ENCODE measurements at regions not wholly inside any gene's neighbourhood (a gene's known extent, or its start where the extent isn't known, plus 50 kb on each side); places are given as distances from the start of the nearest gene placed in this dataset.
"Not testable (repeated sequence)": the region's sequence is repeated elsewhere in the genome, so short reads cannot be mapped to it uniquely, and the experiment has no call there.

DNA sequence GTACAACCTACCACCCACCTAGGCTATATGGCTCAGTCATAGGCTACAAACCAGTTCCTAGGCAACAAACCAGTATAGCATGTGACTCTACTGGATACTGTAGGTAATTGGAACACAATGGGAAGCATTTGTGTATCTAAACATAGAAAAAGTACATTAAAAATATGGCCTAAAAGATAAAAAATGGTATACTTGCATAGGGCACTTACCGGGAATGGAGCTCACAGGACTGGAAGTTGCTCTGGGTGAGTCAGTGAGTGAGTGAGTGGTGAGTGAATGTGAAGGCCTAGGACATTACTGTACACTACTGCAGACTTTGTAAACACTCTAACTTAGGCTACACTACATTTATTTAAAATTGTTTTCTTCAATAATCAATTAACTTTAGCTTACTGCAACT is 139.2 kb upstream of the RBPJ start:
- DNase-seq = no peak

DNA sequence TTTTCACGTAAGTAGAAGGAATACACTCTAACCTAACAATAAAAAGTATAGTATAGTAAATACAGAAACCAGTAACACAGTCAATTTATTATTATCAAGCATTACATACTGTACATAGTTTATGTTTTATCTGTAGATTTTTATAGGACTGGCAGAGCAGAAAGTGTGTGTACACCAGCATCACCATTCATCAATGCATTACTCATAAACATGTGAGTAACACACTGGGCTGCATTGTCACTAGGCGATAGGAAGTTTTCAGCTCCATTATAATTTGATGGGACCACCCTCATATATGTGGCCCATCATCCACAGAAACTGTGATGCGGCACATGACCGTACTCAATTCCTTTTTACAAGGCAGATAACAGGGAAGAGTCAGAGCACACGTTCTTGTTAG is 137.8 kb upstream of the RBPJ start:
- no peak for DNase-seq

DNA sequence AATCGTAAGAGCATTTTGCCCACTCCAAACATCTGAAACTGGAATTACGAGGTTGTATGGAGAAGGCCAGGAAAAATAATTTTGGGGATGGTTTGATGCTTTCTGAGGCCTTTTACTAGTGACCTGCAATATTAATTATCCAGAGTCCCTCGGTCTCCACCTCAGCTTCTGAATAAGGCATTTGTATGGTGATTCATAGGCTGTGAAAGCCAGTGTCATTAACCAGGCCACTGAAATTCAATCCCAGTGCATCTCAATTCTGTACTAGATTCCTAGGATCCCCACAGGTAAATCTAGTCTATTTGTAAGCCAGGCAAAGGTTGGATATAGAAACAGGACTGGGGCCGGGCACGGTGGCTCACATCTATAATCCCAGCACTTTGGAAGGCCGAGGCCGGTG is 135.4 kb upstream of the RBPJ start:
- no peak for DNase-seq

DNA sequence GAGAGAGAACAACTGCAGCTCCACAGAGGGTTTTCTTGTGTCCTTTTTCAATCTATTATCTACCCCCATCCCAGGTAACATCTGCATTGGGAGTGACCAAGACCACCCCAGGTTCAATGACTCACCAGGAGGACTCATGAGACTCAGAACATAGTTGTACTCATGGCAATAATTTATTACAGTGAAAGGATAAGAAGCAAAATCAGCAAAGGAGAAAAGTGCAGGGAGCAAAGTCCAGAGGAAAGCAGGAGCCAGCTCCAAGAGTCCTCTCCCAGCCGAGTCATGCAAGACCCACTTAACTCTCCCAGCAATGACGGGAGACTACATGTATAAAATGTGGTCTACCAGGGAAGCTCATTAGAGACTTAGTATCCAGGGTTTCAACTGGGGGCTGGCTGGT is 129.5 kb upstream of the RBPJ start:
- DNase-seq = no peak

DNA sequence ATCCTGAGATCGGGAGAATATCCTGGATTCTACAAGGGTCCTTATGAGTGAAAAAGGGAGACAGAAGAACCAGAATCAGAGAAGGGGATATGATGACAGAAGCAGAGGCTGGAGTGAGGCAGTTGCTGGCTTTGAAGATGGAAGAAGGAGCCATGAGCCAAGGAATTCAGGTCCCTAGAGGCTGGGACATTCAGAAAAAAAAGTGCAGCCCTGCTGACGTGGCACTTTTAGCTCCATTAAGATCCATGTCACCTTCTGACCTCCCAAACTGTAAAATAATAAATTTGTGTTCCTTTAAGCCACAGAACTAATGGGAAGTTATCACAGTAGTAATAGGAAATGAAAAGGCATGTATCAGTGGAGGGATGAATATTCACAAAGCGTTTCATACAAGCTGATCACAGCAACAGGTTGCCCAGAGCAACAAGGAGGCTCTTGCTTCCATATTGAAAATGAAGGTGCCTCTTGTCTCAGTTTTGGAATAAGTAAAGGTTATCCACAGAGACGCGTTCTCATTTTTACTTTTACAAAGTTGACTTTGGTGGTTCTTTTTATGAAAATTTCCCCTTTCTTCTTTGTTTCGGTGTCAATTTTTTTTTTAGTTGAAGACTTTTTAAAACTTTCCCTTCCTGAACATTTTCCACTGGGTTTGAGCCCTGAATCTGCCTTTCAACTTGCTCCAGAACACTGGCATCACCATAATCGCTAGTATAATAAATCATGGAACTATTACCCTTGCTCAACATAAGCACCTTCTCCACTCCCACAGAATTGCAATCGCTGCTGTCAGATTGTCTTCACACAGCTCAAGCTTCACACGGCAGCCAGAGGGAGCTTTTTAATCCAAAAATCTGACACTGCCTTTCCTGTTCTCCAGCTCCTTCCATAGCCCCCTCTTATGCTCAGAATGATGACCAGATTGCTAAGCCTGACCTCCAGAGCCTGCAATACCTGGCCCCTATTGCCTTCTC is 127.6 kb upstream of the RBPJ start:
- no peak for DNase-seq

DNA sequence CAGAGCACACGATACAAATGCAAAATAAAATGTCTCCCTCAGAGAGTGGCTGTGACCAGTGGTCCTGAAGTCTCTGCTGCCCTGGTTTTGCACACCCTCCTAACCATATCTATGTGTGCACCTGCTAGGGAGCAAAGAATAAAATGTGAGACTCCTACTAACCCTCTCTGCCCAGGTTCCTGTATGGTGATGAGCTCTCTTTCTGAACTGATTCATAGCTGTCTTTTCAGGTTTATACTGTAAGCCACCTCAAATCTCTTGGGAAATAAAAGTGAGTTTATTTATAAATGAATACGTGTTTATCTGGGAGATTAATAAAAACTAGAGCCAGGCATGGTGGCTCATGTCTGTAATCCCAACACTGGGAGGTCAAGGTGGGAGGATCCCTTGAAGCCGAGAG is 126.0 kb upstream of the RBPJ start:
- DNase-seq = no peak

DNA sequence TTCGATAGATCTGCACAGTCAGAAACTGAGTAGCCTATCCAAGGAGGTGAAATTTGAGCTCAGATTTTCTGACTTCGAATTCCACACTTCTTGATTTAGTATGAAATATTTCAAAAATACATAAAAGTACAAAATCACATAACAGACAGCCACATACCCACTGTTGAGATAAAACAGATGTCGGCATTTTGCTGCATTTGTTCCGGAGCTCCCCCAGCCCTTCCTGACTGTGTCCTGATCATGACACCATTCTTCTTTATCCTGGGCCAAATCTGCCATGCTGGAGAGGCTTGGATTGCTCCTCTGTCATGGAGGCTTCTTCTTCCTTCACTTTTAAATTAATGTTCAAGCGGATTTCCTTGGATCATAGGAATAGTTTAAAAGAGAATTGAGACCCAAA is 124.2 kb upstream of the RBPJ start:
- DNase-seq = no peak

DNA sequence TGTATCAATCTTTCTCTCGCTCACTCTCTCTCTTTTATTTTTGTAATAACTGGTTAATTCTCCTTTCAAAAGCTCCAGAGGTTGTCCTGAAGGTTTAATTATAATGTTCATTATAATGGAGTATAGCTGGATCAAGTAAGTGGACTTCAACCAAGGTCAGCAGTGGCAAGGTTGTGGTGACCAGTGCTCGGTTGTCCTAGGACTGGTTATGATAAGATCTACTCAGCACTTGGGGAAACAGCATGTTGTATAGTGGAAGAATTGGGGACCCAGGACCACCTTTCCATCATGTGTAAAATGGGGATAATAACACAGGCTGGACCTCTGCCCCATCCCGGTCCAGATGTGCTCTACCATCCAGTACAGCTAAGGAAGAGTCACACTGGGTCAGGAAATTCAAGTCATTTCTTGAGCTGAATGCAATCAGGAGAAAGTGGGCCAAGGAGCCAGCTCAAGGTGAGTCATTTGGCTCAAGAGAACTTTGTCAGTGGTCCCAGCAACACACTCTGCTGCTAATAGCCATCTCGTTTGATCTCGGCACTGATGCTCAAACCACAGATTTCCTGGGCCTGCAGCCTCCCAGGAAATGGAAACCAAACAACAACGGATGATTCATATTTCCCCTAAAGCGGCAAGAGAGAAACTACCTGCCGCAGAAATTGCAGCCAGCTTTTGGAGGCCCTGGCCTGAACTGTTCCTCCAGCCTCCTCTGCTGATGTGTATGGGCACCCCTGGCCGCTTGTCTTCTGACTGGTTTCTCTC is 123.6 kb upstream of the RBPJ start:
- DNase-seq = no peak

DNA sequence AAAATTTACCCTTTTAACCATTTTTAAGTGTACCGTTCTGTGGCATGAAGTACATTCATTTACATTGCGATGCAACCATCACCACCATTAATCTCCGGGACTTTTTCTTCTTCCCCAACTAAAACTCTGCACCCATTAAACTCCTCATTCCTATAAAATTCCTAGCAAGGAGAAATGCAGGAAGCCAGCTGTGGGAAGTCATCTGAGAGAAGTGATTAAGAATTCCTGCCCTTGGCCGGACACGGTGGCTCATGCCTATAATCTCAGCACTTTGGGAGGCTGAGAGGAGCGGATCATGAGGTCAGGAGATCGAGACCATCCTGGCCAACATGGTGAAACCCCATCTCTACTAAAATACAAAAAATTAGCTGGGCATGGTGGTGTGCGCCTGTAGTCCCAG is 121.9 kb upstream of the RBPJ start:
- not testable (repeated sequence) for DNase-seq

DNA sequence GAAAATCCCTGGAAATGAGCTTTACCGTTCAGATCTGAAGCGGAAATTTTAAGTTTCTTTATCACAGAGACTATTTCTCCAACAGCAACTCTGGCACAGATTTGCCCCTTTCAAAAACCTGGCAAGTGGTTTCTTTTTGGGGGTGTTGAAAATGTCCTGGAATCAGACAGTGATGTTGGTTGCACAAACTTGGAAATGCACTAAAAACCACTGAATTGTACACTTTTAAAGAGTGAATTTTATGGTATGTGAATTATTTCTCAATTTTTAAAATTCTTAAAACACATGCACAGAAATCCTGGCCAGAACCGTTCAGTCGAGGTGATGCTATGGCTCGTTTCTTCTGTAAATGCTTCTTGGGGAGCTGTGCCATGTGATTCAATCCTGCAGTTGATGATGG is 121.2 kb upstream of the RBPJ start:
- DNase-seq = no peak

DNA sequence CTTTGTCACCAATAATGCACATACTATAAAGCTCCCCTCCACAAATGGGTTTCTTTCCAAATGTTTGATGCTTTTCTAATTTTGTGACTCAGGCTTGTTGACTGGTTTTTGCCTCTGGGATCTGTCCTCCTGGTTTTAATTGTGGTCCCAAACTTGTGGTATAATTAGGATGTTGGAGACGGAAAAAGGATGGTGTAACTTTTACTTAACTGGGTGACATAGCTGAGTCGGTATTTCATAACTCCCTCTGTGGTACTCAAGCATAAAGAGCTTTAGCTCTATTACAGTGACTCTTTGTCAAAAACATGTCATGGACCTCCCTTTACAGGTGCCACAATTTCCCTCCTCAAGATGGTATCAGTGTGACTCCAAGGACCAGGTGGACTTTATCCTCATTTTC is 119.7 kb upstream of the RBPJ start:
- DNase-seq = no peak

DNA sequence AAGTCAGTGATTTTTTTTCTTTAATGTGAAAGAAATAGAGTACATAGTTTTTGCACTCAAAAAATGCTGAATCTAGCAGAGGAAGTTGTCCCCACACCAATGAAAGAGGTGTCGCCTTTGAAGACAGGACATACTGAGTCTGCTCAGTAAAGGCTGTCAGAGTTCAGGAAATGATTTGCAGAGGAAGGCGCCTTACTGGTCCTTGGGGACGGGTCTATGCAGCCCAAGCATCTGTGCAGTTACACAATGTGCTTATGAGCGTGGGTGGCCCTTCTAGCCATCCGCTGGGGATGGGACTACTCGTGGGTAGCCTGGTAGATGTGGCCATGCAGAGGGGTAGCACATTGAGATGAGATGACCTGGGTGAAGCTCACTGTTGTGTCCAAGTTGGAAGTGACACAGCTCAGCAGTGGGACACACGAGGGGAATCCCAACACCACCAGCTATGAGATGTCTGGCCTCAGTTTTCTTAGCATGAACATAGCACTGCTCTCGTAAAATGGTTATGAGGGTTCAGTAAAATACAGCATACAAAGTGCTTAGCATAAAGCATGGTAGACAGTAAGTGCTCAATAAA is 116.5 kb upstream of the RBPJ start:
- no peak for DNase-seq

DNA sequence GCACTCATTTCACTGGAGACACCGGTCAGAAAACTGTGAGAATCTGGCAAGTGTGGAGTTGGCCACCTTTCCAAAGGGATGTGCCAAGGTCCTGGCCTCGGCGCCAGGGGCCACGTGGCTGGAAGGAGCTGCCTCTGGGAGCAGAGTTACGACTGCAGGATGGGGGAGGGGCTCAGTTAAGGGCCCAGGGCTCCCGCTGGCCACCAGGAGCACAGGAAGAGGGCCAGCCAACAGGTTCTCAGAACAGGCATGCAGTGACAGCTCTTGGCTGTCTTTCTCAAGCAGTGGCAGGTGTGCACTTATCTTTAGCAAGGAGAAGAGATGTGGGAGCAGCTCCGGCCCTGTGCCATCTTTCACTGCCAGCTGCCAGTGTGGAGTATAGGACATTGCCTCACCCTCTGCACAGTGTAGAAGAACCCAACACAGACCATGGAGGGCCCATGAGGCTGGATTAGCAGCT is 115.9 kb upstream of the RBPJ start:
- DNase-seq = no peak

DNA sequence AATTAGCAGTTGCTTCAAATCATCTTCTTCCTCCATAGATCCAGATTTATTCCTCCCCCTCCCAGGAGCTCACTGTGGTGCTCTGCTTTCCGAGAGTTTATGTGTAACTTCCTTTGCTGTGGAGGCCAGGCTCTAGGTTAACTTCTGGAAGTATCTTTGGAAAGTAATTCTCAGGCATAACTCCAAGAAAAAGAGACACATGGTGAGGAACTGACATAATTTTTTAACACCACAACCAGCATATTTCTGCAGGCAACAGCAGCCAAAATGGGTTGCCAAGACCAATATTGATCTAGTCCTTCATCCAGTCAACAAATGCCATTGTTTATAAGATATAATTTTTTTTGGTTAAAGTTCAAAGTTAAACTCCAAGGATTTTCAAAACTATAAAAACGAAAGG is 114.5 kb upstream of the RBPJ start:
- no peak for DNase-seq

DNA sequence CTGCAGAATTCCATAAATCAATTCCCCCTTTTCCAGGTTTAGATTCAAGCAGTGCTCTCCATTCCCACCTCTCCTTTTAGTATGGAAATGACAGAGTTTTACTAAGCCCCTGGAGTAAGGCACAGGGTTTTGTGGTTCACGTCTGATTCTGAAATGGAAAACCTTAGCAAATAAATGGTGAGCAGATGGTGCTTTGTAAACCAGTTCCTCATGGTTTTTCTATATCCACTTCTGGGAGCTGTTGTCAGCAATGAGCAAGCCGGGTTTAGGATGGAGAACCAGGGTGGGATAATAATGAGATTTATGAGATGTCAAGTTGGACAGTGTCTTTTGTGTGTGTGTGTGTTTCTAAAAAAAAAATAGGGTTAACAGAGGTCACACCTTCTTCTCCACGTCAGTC is 113.8 kb upstream of the RBPJ start:
- DNase-seq = peak; percentile 13

DNA sequence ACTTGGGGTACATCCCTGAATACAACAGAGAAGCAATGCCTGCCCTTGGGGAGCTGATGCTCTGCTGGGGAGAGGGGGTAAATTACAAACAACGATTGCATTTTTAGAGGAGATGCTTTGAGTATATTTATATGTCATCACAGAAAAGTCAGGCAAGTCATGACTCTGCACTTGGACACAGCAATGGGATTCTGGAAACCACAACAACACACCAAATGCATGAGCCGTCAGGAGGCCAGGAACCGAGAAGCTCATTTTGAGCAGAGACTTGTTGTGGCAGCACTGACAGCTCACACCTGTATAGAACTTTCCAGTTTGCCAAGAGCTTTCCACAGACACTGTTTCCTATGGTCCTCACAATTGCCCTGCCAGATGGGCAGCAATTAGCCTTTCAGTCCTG is 113.2 kb upstream of the RBPJ start:
- no peak for DNase-seq

DNA sequence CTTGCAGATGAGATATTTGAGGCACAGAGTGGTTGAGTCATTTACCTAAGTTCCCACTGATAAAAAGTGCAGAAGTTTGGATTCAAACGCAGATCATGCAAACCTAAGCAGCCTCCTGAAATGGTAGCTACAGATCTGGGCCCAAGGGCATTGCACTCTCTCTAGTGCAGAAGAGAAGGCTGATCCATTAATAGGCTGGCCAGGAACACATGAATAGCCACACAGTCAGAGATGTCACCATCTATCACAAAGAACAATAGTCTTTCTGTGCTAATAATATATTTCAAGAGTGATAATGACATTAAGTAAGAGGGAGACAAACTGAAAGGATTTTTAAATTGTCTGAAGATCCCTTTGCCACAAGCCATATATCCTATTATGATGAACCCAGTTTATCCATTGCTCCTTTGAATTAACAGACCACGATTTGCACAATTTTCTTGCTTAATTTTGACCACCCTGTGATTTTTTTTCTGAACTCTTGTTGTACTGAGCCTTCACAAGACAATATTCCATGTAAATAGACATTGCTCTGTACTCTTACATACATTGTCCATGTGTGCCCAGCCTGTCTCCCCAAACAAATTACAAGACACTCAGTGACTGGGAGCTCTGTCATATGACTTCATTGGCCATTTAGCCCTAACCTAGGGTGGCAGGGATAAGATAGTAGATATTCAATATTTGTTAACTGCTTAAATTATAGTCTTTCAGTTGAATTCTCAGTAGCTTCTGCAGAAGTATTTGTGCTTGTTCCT is 112.4 kb upstream of the RBPJ start:
- DNase-seq = peak; percentile 4

DNA sequence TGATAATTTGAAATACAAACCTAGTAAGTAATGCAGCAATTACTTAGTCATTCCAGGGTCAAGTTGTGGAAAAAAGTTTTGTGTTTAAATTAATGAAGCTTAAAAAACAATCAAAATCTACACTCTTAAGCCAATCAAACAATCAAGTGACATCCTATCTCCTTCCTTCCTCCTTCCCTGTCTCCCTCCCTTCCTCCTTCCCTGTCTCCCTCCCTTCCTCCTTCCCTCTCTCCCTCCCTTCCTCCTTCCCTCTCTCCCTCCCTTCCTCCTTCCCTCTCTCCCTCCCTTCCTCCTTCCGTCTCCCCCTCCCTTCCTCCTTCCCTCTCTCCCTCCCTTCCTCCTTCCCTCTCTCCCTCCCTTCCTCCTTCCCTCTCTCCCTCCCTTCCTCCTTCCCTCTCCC is 111.4 kb upstream of the RBPJ start:
- not testable (repeated sequence) for DNase-seq

DNA sequence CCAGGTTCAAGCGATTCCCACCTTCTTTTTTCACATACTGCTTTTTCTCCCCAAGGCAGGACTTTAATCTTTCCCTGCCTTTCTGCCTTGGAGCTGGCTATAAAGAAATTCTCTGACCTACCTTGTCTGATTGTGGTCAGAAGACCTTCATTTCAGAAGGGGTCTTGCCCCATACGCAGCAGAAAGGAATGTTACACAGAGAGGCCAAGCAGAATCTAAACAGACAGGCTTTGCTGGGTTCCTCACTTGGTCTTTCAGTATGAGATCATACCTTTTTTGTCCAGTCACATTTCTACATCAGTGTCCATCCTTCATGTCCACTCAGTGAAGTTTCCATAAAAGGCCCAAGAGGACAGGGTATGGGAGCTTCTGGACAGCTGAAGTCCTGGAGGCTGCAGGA is 108.3 kb upstream of the RBPJ start:
- DNase-seq = no peak

DNA sequence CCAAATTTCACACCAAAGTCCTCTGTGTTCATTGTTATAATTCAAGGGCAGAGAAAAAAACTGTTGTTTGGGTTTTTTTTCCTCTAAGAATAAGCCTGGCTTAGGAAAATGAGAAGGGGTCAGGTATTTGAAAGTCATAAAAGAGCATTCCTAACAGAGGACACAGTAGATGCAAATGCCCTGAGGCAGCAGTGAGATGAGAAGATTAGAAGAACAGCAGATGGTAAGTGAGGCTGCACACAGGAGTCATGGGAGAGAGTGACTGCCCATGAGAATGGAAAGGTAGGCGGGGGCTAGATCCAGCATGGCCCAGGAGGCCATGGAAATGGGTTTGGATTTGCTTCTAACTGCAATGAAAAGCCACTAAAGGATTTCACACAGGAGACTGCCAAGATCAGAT is 107.5 kb upstream of the RBPJ start:
- no peak for DNase-seq

DNA sequence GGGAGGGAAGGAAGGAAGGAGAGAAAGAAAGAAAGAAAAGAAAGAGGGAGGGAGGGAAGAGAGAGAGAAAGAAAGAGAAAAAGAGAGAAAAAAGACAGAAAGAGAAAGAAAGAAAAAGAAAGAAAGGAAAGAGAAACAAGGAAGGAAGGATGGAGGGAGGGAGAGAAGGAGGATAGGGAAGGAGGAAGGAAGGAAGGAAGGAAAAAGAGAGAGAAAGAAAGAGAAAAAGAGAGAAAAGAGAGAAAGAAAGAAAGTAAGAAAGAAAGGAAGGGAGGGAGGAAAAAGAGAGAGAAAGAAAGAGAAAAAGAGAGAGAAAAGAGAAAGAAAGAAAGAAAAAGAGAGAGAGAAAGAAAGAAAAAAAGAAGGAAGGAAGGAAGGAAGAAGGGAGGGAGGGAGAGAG is 105.8 kb upstream of the RBPJ start:
- DNase-seq = no peak

DNA sequence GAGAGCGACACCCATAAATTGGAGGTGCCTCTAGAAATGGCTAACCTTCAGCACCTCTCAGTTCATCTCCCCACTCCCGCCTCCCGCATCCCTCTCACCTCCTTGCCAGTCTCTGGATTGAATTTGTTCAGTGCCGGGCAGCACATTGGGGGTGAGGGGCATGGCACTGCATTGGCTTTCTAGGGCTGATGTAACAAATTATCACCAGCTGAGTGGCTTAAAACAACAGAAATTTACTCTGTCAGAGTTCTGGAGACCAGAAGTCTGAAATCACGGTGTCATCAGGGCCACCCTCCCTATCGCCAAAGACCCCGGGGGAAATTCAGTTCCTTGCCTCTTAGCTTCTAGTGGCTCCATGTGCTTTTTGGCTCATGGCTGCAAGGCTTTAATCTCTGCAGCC is 105.1 kb upstream of the RBPJ start:
- no peak for DNase-seq

DNA sequence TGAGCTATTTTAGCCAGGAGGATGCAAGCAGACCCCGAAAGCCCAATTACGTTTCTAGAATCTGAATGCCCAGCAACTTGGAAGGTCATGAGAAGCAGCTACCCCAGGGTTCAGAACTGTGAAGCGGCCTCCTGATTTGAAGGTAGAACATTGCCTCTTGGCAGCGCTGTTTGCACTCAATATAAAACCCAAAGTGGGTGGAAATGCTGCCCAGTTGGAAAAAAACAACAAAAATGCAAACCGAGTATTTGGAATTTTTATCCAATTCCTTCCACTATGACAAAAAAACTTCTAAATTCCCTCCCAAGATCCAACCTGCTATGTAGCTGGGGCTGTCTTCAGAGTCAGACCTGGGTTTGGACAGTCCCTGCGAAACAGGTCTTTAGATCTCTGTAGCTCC is 103.3 kb upstream of the RBPJ start:
- no peak for DNase-seq
